ENCODE measurements at regions not wholly inside any gene's neighbourhood (a gene's known extent, or its start where the extent isn't known, plus 50 kb on each side); places are given as distances from the start of the nearest gene placed in this dataset.
A peak's percentile ranks its signal among the peaks of the same experiment; 100 is the strongest.
"Not testable (repeated sequence)": the region's sequence is repeated elsewhere in the genome, so short reads cannot be mapped to it uniquely, and the experiment has no call there.

- DNase-seq (ENCODE audit: low read depth in 3 of 3), result not testable (repeated sequence)
These were observed 93.2 kb upstream of the RPH3AL start, which contains the start of gene RFLNB for GRCh38 chr17:445839-446238. Gene RFLNB, minus strand, starts transcription at chr17:445939.

GRCh38 chr17:444879-445454, 92.4 kb upstream of the RPH3AL start:
- DNase-seq (ENCODE audit: low read depth in 3 of 3), result no peak

GRCh38 chr17:443109-443508, 90.5 kb upstream of the RPH3AL start:
- DNase-seq (ENCODE audit: low read depth in 3 of 3), result no peak

- DNase-seq (ENCODE audit: low read depth in 3 of 3), result no peak
These were observed 88.7 kb upstream of the RPH3AL start for GRCh38 chr17:441155-441950.

GRCh38 chr17:438191-438590, 85.6 kb upstream of the RPH3AL start:
- DNase-seq (ENCODE audit: low read depth in 3 of 3), result no peak

GRCh38 chr17:437545-437944, 84.9 kb upstream of the RPH3AL start:
- no peak for DNase-seq (ENCODE audit: low read depth in 3 of 3)

GRCh38 chr17:436571-436970, 84.0 kb upstream of the RPH3AL start:
- no peak for DNase-seq (ENCODE audit: low read depth in 3 of 3)

DNA sequence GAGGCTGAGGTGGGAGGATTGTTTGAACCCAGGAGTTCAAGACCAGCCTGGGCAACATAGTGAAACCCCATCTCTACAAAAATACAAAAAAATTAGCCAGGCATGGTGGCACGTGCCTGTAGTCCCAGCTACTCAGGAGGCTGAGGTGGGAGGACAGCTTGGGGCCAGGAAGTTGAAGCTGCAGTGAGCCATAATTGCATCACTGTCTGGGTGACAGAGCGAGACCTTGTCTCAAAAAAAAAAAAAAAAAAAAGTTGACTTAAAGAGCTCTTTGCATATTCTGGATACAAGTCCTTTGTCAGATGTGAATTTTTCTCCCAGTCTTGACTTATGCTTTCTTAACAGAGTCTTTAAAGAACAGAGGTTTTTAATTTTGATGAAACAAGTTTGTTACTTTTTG, 79.9 kb upstream of the RPH3AL start:
- DNase-seq (ENCODE audit: low read depth in 3 of 3), result not testable (repeated sequence)

- DNase-seq (ENCODE audit: low read depth in 3 of 3), result no peak
These were observed 78.9 kb upstream of the RPH3AL start for GRCh38 chr17:431494-431893.

- DNase-seq (ENCODE audit: low read depth in 3 of 3), result no peak
These were observed 77.0 kb upstream of the RPH3AL start for GRCh38 chr17:429589-429988.

DNA sequence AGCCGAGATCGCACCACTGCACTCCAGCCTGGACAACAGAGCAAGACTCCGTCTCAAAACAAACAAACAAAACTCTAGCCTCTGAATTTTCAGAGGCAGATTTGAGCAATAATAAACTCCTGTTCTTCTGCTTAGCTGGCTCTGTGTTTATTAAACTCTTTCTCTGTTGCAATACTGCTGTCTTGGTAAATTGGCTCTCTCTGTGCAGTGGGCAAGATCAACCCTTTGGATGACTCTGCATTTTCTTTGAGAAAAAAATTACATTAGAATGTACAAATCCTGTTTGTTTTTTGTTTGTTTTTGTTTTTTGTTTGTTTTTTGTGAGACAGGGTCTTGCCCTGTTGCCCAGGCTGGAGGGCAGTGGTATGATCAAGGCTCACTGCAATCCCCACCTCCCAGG, 75.8 kb upstream of the RPH3AL start:
- DNase-seq (ENCODE audit: low read depth in 3 of 3), result no peak

DNA sequence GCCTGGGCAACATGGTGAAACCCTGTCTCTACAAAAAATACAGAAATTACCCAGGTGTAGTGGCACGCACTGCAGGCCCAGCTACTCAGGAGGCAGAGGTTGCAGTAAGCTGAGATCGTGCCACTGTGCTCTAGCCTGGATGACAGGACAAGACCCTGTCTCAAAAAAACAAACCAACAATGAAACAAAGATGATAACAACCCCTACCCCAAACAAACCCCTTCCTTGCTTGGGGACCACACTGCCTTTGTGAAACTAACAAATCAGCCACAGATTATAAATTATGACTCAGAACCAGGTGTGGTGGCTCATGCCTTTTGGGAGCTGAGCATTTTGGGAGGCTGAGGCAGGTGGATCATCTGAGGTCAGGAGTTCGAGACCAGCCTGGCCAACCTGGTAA, 75.3 kb upstream of the RPH3AL start:
- no peak for DNase-seq (ENCODE audit: low read depth in 3 of 3)

DNA sequence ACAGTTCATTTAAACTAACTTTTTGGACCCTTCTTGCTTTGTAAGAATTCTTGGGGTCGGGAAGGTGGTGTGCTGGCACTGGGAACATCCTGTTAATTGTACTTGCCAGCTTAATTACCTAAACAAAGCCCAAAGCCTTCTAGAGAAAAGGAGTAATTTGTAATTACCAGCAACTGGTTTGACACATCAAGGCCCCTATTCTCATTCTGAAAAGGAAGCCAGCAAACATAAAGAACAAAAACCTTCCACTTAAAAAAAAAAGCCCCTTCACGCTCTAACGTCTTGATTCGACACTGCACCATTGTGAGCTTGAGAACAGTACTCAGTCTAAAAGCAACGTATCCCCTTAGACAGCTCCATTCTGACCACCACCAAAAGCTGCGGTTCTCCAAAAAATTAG, 74.7 kb upstream of the RPH3AL start:
- no peak for DNase-seq (ENCODE audit: low read depth in 3 of 3)

GRCh38 chr17:422196-422930, 69.8 kb upstream of the RPH3AL start:
- no peak for DNase-seq (ENCODE audit: low read depth in 3 of 3)

DNA sequence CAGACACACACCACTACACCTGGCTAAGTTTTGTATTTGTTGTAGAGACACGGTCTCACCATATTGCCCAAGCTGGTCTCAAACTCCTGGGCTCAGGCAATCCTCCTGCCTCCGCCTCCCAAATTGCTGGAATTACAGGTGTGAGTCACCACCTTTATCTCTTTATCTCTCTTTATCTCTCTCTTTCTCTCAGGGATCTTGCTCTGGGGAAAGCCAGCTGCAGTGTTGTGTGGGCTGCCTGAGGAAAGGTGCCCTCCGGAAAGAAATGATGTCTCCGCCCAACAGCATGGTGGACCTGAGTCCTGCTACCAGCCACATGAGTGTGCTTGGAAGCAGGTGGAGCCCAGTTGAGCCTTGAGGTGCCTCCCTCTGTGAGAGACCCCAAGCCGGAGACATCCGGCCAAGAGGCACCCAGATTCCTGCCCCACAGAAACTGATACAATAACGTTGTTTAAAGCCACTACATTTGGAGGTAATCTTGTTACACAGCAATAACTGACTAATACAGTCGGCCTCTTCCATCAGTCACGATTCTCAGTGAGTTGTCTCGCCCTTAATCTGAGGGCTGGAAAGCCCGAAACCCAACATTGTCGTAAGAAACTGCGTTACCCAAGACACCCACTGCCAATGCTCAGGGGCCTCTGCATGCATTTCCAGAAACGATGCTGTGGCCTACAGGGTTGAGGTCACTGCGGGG, 68.0 kb upstream of the RPH3AL start:
- no peak for DNase-seq (ENCODE audit: low read depth in 3 of 3)

DNA sequence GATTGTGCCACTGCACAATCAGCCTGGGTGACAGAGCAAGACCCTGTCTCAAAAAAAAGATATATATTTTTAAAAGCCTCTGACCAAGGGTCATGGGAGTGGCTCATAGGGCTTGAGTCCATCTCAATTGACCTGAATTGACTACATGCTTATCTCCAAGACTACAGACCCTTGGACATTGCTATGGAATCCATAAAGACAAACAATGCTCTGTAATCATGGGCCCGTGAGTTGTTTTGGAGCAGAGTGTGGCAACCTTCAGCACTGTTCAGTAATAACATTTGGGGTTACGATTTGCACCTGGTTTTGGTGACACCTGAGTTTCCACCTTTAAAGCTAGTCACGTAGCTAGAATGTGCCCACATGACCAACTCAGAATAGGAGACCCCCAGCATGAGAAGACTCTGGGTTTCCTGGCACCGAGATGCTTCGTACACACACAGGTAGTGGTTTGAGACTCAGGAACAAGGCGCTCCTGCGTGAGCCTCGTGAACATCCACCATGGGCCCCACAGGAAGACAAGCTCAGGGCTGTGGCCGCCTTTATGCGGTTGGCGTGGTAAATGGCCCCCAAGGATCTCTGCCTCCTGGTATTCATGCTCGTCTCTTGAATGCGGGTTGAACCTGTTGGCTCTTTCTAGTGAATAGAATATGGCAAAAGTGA, 66.6 kb upstream of the RPH3AL start:
- DNase-seq (ENCODE audit: low read depth in 3 of 3), result no peak

DNA sequence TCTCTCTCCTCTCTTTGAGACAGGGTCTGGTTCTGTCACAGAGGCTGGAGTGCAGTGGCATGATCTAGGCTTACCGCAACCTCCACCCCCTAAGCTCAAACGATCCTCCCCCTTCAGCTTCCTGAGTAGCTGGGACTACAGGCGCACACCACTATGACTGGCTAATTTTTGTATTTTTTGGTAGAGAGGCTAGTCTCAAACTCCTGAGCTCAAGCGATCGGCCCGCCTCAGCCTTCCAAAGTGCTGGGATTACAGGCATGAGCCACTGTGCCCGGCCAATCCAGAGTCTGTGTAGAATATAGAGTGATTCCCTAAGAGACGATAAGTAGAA, 65.8 kb upstream of the RPH3AL start:
- DNase-seq (ENCODE audit: low read depth in 3 of 3), result peak in 1 of 3 experiments; percentile 38

GRCh38 chr17:417691-418420, 65.2 kb upstream of the RPH3AL start:
- no peak for DNase-seq (ENCODE audit: low read depth in 3 of 3)

- DNase-seq (ENCODE audit: low read depth in 3 of 3), result peak in 2 of 3 experiments; percentile 23 to 42
These were observed 63.9 kb upstream of the RPH3AL start for GRCh38 chr17:416293-417206.
